Naive thymus-derived CD4-positive, alpha-beta T cell (primary cell): ENCODE measurements at regions not wholly inside any gene's neighbourhood (a gene's known extent, or its start where the extent isn't known, plus 50 kb on each side); places are given as distances from the start of the nearest gene placed in this dataset.
"Not testable (repeated sequence)": the region's sequence is repeated elsewhere in the genome, so short reads cannot be mapped to it uniquely, and the experiment has no call there.

Source experiments
- ATAC-seq: fragments of 150-1000 bp; cut with Tn5 transposase; 2 replicates; pipeline ENCODE4 v1.10.0; 2021; ENCODE audit warnings: mild to moderate bottlenecking, moderate library complexity
- CTCF ChIA-PET: fragments of 350-600 bp; sonication (Branson Sonifier 250); formaldehyde crosslinking; loops from one replicate; lab custom pipeline; 2021; ENCODE audit warnings: antibody characterized with exemption; lab: Charles Lee
- POLR2A ChIA-PET: fragments of 350-600 bp; sonication (Branson Sonifier 250); formaldehyde crosslinking; loops from one replicate; lab custom pipeline; 2021; ENCODE audit warnings: antibody characterized with exemption, inconsistent platforms; lab: Charles Lee
- DNase-seq, 9 donors: peaks; one replicate each; pipeline versions ENCODE4 v3.0.0 to v3.0.0-alpha.2; 2020 to 2022; ENCODE audit warnings: mixed read lengths in 1 of 9
- H3K27ac ChIP-seq: one replicate; pipeline ENCODE4 v1.7.0; 2013; ENCODE audit warnings: mild to moderate bottlenecking, low read depth, low read length, moderate library complexity
- H3K27me3 ChIP-seq, 2 donors: one replicate each; pipeline ENCODE4 v1.7.0; 2013; ENCODE audit warnings: low read length in 2 of 2, mild to moderate bottlenecking in 2 of 2, moderate library complexity in 2 of 2; ENCODE audit not compliant: control insufficient read depth in 2 of 2, insufficient read depth in 2 of 2
- H3K36me3 ChIP-seq, 3 experiments: 1 replicate in 2 of 3; 2 replicates in 1 of 3; pipeline ENCODE4 v1.7.0; 2013; ENCODE audit warnings: low read length in 3 of 3, mild to moderate bottlenecking in 3 of 3, moderate library complexity in 1 of 3; ENCODE audit not compliant: insufficient read depth in 3 of 3, control insufficient read depth in 2 of 3
- H3K4me1 ChIP-seq, 2 donors: one replicate each; pipeline ENCODE4 v1.7.0; 2013; ENCODE audit warnings: low read length in 2 of 2, mild to moderate bottlenecking in 2 of 2, moderate library complexity in 1 of 2; ENCODE audit not compliant: control insufficient read depth in 2 of 2, insufficient read depth in 2 of 2
- H3K4me3 ChIP-seq: 2 replicates; pipeline ENCODE4 v1.7.0; 2013; ENCODE audit warnings: mild to moderate bottlenecking, low read length
- H3K9me3 ChIP-seq, 3 experiments: 1 replicate in 2 of 3; 2 replicates in 1 of 3; pipeline ENCODE4 v1.7.0; 2013; ENCODE audit warnings: low read length in 3 of 3; ENCODE audit not compliant: control insufficient read depth in 2 of 3
- H3K27ac Mint-ChIP-seq, 9 donors: one replicate each; pipeline ENCODE4 v1.8.0; 2020 to 2022; ENCODE audit warnings: mixed read lengths in 9 of 9, mild to moderate bottlenecking in 8 of 9, moderate library complexity in 5 of 9, inconsistent platforms in 2 of 9
- H3K27me3 Mint-ChIP-seq, 5 donors: one replicate each; pipeline ENCODE4 v1.8.0; 2021 to 2022; ENCODE audit warnings: mixed read lengths in 5 of 5, mild to moderate bottlenecking in 1 of 5
- H3K36me3 Mint-ChIP-seq, 5 donors: one replicate each; pipeline ENCODE4 v1.8.0; 2020 to 2022; ENCODE audit warnings: mixed read lengths in 5 of 5, mild to moderate bottlenecking in 3 of 5, inconsistent platforms in 1 of 5
- H3K4me1 Mint-ChIP-seq, 7 donors: one replicate each; pipeline ENCODE4 v1.8.0; 2020 to 2022; ENCODE audit warnings: mixed read lengths in 7 of 7, mild to moderate bottlenecking in 3 of 7, inconsistent platforms in 1 of 7
- H3K4me3 Mint-ChIP-seq, 10 donors: one replicate each; pipeline ENCODE4 v1.8.0; 2020 to 2022; ENCODE audit warnings: mild to moderate bottlenecking in 10 of 10, mixed read lengths in 10 of 10, moderate library complexity in 6 of 10, inconsistent platforms in 2 of 10
- H3K9me3 Mint-ChIP-seq, 11 donors: one replicate each; pipeline ENCODE4 v1.8.0; 2020 to 2022; ENCODE audit warnings: mixed read lengths in 11 of 11, mild to moderate bottlenecking in 4 of 11, inconsistent platforms in 1 of 11, moderate library complexity in 1 of 11
- intact Hi-C, 2 donors: fragments of 100-400 bp; cut with micrococcal nuclease; formaldehyde crosslinking; loops; one replicate each; pipeline ENCODE4 v1.15.1; 2023

- no peaks in the 10 kb centered on the region for H3K9me3 ChIP-seq
- no peak overlapping the region for H3K27ac ChIP-seq
- H3K36me3 ChIP-seq = no peaks in the 10 kb centered on the region
- POLR2A ChIA-PET = no interaction called here
- peaks cover 0 to 3% (median 0%) of the 10 kb centered on the region in 11 donors for H3K9me3 Mint-ChIP-seq
- peaks cover 0 to 36% (median 18%) of the 10 kb centered on the region in 5 donors for H3K27me3 Mint-ChIP-seq
- H3K4me1 Mint-ChIP-seq = no peaks in the 10 kb centered on the region
- H3K27ac Mint-ChIP-seq = no peak overlapping the region
- no peaks in the 10 kb centered on the region for H3K4me1 ChIP-seq
- H3K4me3 ChIP-seq = no peak overlapping the region
- no peak for DNase-seq
- H3K36me3 Mint-ChIP-seq = no peaks in the 10 kb centered on the region
- no peak overlapping the region for H3K4me3 Mint-ChIP-seq
- intact Hi-C loops = no loop called here
- CTCF ChIA-PET = interaction anchor here (0.6 kb wide), 1 partner anchor 8 kb away, joined by 3 read pairs; no protein-coding TSS in a partner anchor
- no peak for ATAC-seq
- H3K27me3 ChIP-seq = no peaks in the 10 kb centered on the region
These were observed 52.7 kb downstream of the COL6A6 start for GRCh38 chr3:130569461-130570365.

GRCh38 chr3:130572769-130573168, 55.8 kb downstream of the COL6A6 start:
- ATAC-seq = no peak
- Mint-ChIP-seq H3K36me3 (no peaks in the 10 kb centered on the region), H3K4me3 (no peak overlapping the region), H3K9me3 (peaks cover 0 to 3% (median 0%) of the 10 kb centered on the region in 11 donors), H3K27ac (no peak overlapping the region), H3K4me1 (no peaks in the 10 kb centered on the region), H3K27me3 (peaks cover 5 to 41% (median 19%) of the 10 kb centered on the region in 5 donors)
- ChIA-PET POLR2A (no interaction called here), CTCF (no interaction called here)
- intact Hi-C loops = no loop called here
- no peaks in the 10 kb centered on the region for H3K4me1 ChIP-seq
- no peaks in the 10 kb centered on the region for H3K36me3 ChIP-seq
- no peaks in the 10 kb centered on the region for H3K27me3 ChIP-seq
- no peak for DNase-seq
- no peak overlapping the region for H3K4me3 ChIP-seq
- H3K9me3 ChIP-seq = no peaks in the 10 kb centered on the region
- no peak overlapping the region for H3K27ac ChIP-seq

GRCh38 chr3:130576375-130577266, 59.6 kb downstream of the COL6A6 start:
- Histone ChIP-seq H3K4me1 (no peaks in the 10 kb centered on the region), H3K36me3 (no peaks in the 10 kb centered on the region), H3K27ac (no peak overlapping the region), H3K4me3 (no peak overlapping the region), H3K27me3 (no peaks in the 10 kb centered on the region), H3K9me3 (no peaks in the 10 kb centered on the region)
- intact Hi-C loops = no loop called here
- ChIA-PET POLR2A (no interaction called here), CTCF (no interaction called here)
- Mint-ChIP-seq H3K27me3 (peaks cover 14 to 46% (median 29%) of the 10 kb centered on the region in 5 donors), H3K36me3 (no peaks in the 10 kb centered on the region), H3K9me3 (no peaks in the 10 kb centered on the region), H3K4me3 (no peak overlapping the region), H3K4me1 (no peaks in the 10 kb centered on the region), H3K27ac (no peak overlapping the region)
- DNase-seq = no peak
- ATAC-seq = no peak

GRCh38 chr3:130582457-130583153, 65.6 kb downstream of the COL6A6 start:
- Mint-ChIP-seq H3K27ac (no peak overlapping the region), H3K4me1 (no peaks in the 10 kb centered on the region), H3K36me3 (no peaks in the 10 kb centered on the region), H3K4me3 (no peak overlapping the region), H3K9me3 (peaks cover 0 to 4% (median 0%) of the 10 kb centered on the region in 11 donors), H3K27me3 (peaks cover 14 to 63% (median 45%) of the 10 kb centered on the region in 5 donors)
- CTCF ChIA-PET = no interaction called here
- intact Hi-C loops = no loop called here
- H3K9me3 ChIP-seq = no peaks in the 10 kb centered on the region
- no peak for DNase-seq
- POLR2A ChIA-PET = no interaction called here
- H3K27ac ChIP-seq = no peak overlapping the region
- no peaks in the 10 kb centered on the region for H3K36me3 ChIP-seq
- H3K27me3 ChIP-seq = no peaks in the 10 kb centered on the region
- no peaks in the 10 kb centered on the region for H3K4me1 ChIP-seq
- ATAC-seq = no peak
- H3K4me3 ChIP-seq = no peak overlapping the region

GRCh38 chr3:130594749-130595148, 77.8 kb downstream of the COL6A6 start:
- H3K27ac ChIP-seq, intact Hi-C loops, H3K36me3 ChIP-seq, H3K9me3 ChIP-seq, H3K27me3 ChIP-seq, H3K4me1 ChIP-seq, CTCF ChIA-PET, H3K4me1 Mint-ChIP-seq, ATAC-seq, DNase-seq, POLR2A ChIA-PET, H3K36me3 Mint-ChIP-seq, H3K4me3 ChIP-seq, H3K9me3 Mint-ChIP-seq, H3K4me3 Mint-ChIP-seq, H3K27ac Mint-ChIP-seq: not testable (repeated sequence)
- H3K27me3 Mint-ChIP-seq = peaks cover 2 to 60% (median 31%) of the 10 kb centered on the region in 5 donors

- POLR2A ChIA-PET = no interaction called here
These were observed 79.5 kb downstream of the COL6A6 start for GRCh38 chr3:130596484-130596883.

More at GRCh38 chr3:130596484-130596883, 79.5 kb downstream of the COL6A6 start:
- peaks cover 2 to 56% (median 35%) of the 10 kb centered on the region in 5 donors for H3K27me3 Mint-ChIP-seq
- Histone ChIP-seq H3K9me3 (no peaks in the 10 kb centered on the region), H3K27ac (no peak overlapping the region), H3K36me3 (no peaks in the 10 kb centered on the region), H3K4me3 (no peak overlapping the region), H3K27me3 (peaks cover 0 to 4% of the 10 kb centered on the region in 2 donors), H3K4me1 (no peaks in the 10 kb centered on the region)
- intact Hi-C loops = no loop called here
- H3K9me3 Mint-ChIP-seq = no peaks in the 10 kb centered on the region
- no peak for ATAC-seq
- H3K4me1 Mint-ChIP-seq = no peaks in the 10 kb centered on the region
- no peak for DNase-seq
- no peak overlapping the region for H3K27ac Mint-ChIP-seq
- H3K4me3 Mint-ChIP-seq = no peak overlapping the region
- CTCF ChIA-PET = no interaction called here
- H3K36me3 Mint-ChIP-seq = no peaks in the 10 kb centered on the region
